ENCODE measurements at regions not wholly inside any gene's neighbourhood (a gene's known extent, or its start where the extent isn't known, plus 50 kb on each side); places are given as distances from the start of the nearest gene placed in this dataset.

- TF ChIP-seq EZH2 (IDR thresholded peaks at IDR 0.05) (no peak), POLR2AphosphoS5 (IDR thresholded peaks at IDR 0.05; ENCODE audit: borderline replicate concordance, low read depth, low read length) (no peak), FOXP2 (optimal IDR thresholded peaks at IDR 0.05; ENCODE audit: control extremely low read depth, extremely low read length, insufficient read depth) (no peak)
Measured at GRCh38 chr22:25360891-25361645, 141.6 kb downstream of the CRYBB2 start.
